GM23248 (cell line): ENCODE measurements at regions not wholly inside any gene's neighbourhood (a gene's known extent, or its start where the extent isn't known, plus 50 kb on each side); places are given as distances from the start of the nearest gene placed in this dataset.

Experiments
- DNase-seq: peaks from one replicate; pipeline ENCODE4 v3.0.0-alpha.2; 2015
- H2AFZ ChIP-seq: fragments of 200-600 bp; sonication (generic); 2 replicates; pipeline ENCODE4 v1.6.1; 2016; ENCODE audit warnings: antibody characterized with exemption
- H3F3A ChIP-seq: fragments of 200-600 bp; sonication (generic); 2 replicates; pipeline ENCODE4 v1.6.1; 2016; ENCODE audit warnings: mild to moderate bottlenecking, antibody characterized with exemption, mixed run types; ENCODE audit not compliant: insufficient read depth
- H3K27ac ChIP-seq: fragments of 200-600 bp; sonication (generic); 2 replicates; pipeline ENCODE4 v1.5.1; 2016; ENCODE audit warnings: mild to moderate bottlenecking
- H3K27me3 ChIP-seq: fragments of 200-600 bp; sonication (generic); replicated peaks from 2 replicates; pipeline ENCODE4 v1.6.1; 2016; ENCODE audit warnings: mild to moderate bottlenecking; ENCODE audit not compliant: insufficient read depth
- H3K36me3 ChIP-seq: fragments of 200-600 bp; sonication (generic); 2 replicates; pipeline ENCODE4 v1.6.1; 2016; ENCODE audit warnings: low read depth, mild to moderate bottlenecking
- H3K4me1 ChIP-seq: fragments of 200-600 bp; sonication (generic); 2 replicates; pipeline ENCODE4 v1.6.1; 2016; ENCODE audit warnings: mild to moderate bottlenecking; ENCODE audit not compliant: insufficient read depth
- H3K4me2 ChIP-seq: fragments of 200-600 bp; sonication (generic); one replicate; pipeline ENCODE4 v1.6.1; 2016; ENCODE audit warnings: mild to moderate bottlenecking; ENCODE audit not compliant: unreplicated experiment
- H3K4me3 ChIP-seq: fragments of 200-600 bp; sonication (generic); 2 replicates; pipeline ENCODE4 v1.5.1; 2016; ENCODE audit warnings: mild to moderate bottlenecking
- H3K79me2 ChIP-seq: fragments of 200-600 bp; sonication (generic); 2 replicates; pipeline ENCODE4 v1.6.1; 2016; ENCODE audit warnings: mild to moderate bottlenecking; ENCODE audit not compliant: insufficient read depth
- H3K9ac ChIP-seq: fragments of 200-600 bp; sonication (generic); 2 replicates; pipeline ENCODE4 v1.6.1; 2016; ENCODE audit warnings: mild to moderate bottlenecking
- H3K9me2 ChIP-seq: fragments of 200-600 bp; sonication (generic); 2 replicates; pipeline ENCODE4 v1.6.1; 2016; ENCODE audit warnings: mixed run types, mild to moderate bottlenecking, moderate library complexity; ENCODE audit not compliant: insufficient read depth
- H3K9me3 ChIP-seq: fragments of 200-600 bp; sonication (generic); one replicate; pipeline ENCODE4 v1.6.1; 2017; ENCODE audit warnings: low read depth
- H4K20me1 ChIP-seq: fragments of 200-600 bp; sonication (generic); 2 replicates; pipeline ENCODE4 v1.6.0; 2016; ENCODE audit not compliant: insufficient read depth
- EZH2 ChIP-seq: fragments of 200-600 bp; sonication (generic); IDR thresholded peaks from 2 replicates; pipeline ENCODE4 v1.6.1; 2018; ENCODE audit warnings: antibody characterized with exemption, mild to moderate bottlenecking; ENCODE audit not compliant: insufficient read depth, poor library complexity, severe bottlenecking
- EZH2phosphoT487 ChIP-seq: fragments of 200-600 bp; sonication (generic); IDR thresholded peaks from 2 replicates; pipeline ENCODE4 v1.6.1; 2018; ENCODE audit warnings: antibody characterized with exemption, moderate library complexity, mild to moderate bottlenecking, low read depth; ENCODE audit not compliant: insufficient read depth
- WGBS, 2 experiments: methylation state at CpG; one replicate each; pipeline ENCODE4 v1.1.6; 2015 to 2017; ENCODE audit warnings: low lambda C conversion rate in 2 of 2, low coverage in 1 of 2; ENCODE audit errors: missing lambda C conversion rate in 2 of 2; 5-methylcytosine and 5-hydroxymethylcytosine counted together
- in situ Hi-C: fragments of 300-500 bp; cut with MboI; formaldehyde crosslinking; loops from 2 replicates; pipeline ENCODE4 v1.15.0; 2020

GRCh38 chr7:121517591-121517990 is 121.5 kb upstream of the FAM3C start:
- no peaks in the 10 kb centered on the region for H3K9me3 ChIP-seq
- in situ Hi-C loops: no loop called here
- WGBS, 2 experiments: 57 to 73% methylated on average over 2 of the region's 2 CpGs

GRCh38 chr7:121516821-121517220 is 120.7 kb upstream of the FAM3C start:
- peaks cover 28% of the 10 kb centered on the region for H3K27me3 ChIP-seq
- H3K4me1 ChIP-seq: no peaks in the 10 kb centered on the region; the same call in 1 of the 2 replicates
- H3K4me3 ChIP-seq: no peak overlapping the region
- H3K27ac ChIP-seq: no peak overlapping the region
- H4K20me1 ChIP-seq: no peaks in the 10 kb centered on the region
- no peaks in the 10 kb centered on the region for H3K9me2 ChIP-seq
- H2AFZ ChIP-seq: no peak overlapping the region
- in situ Hi-C loops: no loop called here
- H3K79me2 ChIP-seq: no peaks in the 10 kb centered on the region
- H3K36me3 ChIP-seq: no peaks in the 10 kb centered on the region
- DNase-seq: no peak
- no peaks in the 10 kb centered on the region for H3K9me3 ChIP-seq
- 0 out of 2 replicates have a peak, but pooled peaks cover 9% of the 10 kb centered on the region for H3F3A ChIP-seq
- no peak for TF ChIP-seq EZH2phosphoT487
- TF ChIP-seq EZH2: no peak
- H3K4me2 ChIP-seq: no peak overlapping the region
- WGBS, 2 experiments: 33 to 40% methylated on average over 1 of the region's 1 CpG
- no peak overlapping the region for H3K9ac ChIP-seq

More at GRCh38 chr7:121517591-121517990, 121.5 kb upstream of the FAM3C start:
- DNase-seq: no peak
- no peaks in the 10 kb centered on the region for H4K20me1 ChIP-seq
- no peaks in the 10 kb centered on the region for H3K79me2 ChIP-seq
- no peaks in the 10 kb centered on the region; the same call in 1 of the 2 replicates for H3K4me1 ChIP-seq
- no peak overlapping the region for H3K27ac ChIP-seq
- no peaks in the 10 kb centered on the region for H3K36me3 ChIP-seq
- peaks cover 31% of the 10 kb centered on the region for H3K27me3 ChIP-seq
- no peak overlapping the region for H3K4me3 ChIP-seq
- H3F3A ChIP-seq: 0 out of 2 replicates have a peak, but pooled peaks cover 9% of the 10 kb centered on the region
- no peak overlapping the region for H3K9ac ChIP-seq
- H2AFZ ChIP-seq: no peak overlapping the region
- TF ChIP-seq EZH2 (no peak), EZH2phosphoT487 (no peak)
- H3K4me2 ChIP-seq: no peak overlapping the region
- H3K9me2 ChIP-seq: no peaks in the 10 kb centered on the region

GRCh38 chr7:121515630-121516401 is 119.7 kb upstream of the FAM3C start:
- in situ Hi-C loops: no loop called here
- Histone ChIP-seq H3K4me2 (peak overlapping the region; percentile 8), H3F3A (0 out of 2 replicates have a peak, but pooled peaks cover 9% of the 10 kb centered on the region), H2AFZ (no peak overlapping the region), H3K27ac (no peak overlapping the region), H4K20me1 (no peaks in the 10 kb centered on the region), H3K9me3 (no peaks in the 10 kb centered on the region), H3K79me2 (no peaks in the 10 kb centered on the region), H3K4me3 (0 out of 2 replicates have a peak overlapping the region, but pooled peaks have one; percentile 1), H3K4me1 (no peaks in the 10 kb centered on the region; the same call in 1 of the 2 replicates), H3K36me3 (no peaks in the 10 kb centered on the region), H3K9ac (no peak overlapping the region), H3K9me2 (no peaks in the 10 kb centered on the region), H3K27me3 (peaks cover 18% of the 10 kb centered on the region)
- 38 to 41% methylated on average over 7 of the region's 7 CpGs for WGBS, 2 experiments
- DNase-seq: peak; percentile 60
- TF ChIP-seq EZH2: no peak
- no peak for TF ChIP-seq EZH2phosphoT487

DNA sequence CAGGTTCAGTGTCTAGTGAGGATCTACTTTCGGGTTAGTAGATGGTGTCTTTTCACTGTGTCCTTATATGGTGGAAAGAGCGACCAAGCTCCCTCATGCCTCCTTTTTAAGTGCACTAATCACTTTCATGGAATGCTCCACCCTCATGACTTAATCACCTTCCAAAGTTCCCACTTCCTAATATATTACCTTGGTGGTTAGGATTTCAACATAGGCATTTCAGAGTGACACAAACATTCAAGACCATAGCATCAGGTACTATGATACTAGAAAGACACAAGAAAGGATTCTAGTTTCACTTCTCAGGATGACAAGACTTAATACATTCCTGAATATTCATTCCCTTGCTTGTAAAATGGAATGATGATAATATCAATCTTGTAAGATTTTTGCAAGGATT is 119.1 kb upstream of the FAM3C start:
- Histone ChIP-seq H3K9ac (no peak overlapping the region), H2AFZ (no peak overlapping the region), H3K9me2 (no peaks in the 10 kb centered on the region), H3K4me3 (0 out of 2 replicates have a peak overlapping the region, but pooled peaks have one; percentile 1), H3K4me2 (peak overlapping the region; percentile 8), H3F3A (0 out of 2 replicates have a peak, but pooled peaks cover 9% of the 10 kb centered on the region), H3K9me3 (no peaks in the 10 kb centered on the region), H3K36me3 (no peaks in the 10 kb centered on the region), H4K20me1 (no peaks in the 10 kb centered on the region), H3K4me1 (no peaks in the 10 kb centered on the region; the same call in 1 of the 2 replicates), H3K79me2 (no peaks in the 10 kb centered on the region), H3K27me3 (peaks cover 18% of the 10 kb centered on the region), H3K27ac (no peak overlapping the region)
- no peak for TF ChIP-seq EZH2phosphoT487
- TF ChIP-seq EZH2: no peak
- DNase-seq: no peak
- in situ Hi-C loops: no loop called here
- WGBS, 2 experiments: 89 to 90% methylated on average over 2 of the region's 2 CpGs
